G401 (cell line): ENCODE measurements at regions not wholly inside any gene's neighbourhood (a gene's known extent, or its start where the extent isn't known, plus 50 kb on each side); places are given as distances from the start of the nearest gene placed in this dataset.
"Not testable (repeated sequence)": the region's sequence is repeated elsewhere in the genome, so short reads cannot be mapped to it uniquely, and the experiment has no call there.

Source experiments
- DNase-seq: peaks from one replicate; pipeline ENCODE4 v3.0.0-alpha.2; 2015; ENCODE audit warnings: low spot score
- in situ Hi-C: cut with HindIII; loops from 2 replicates; pipeline ENCODE4 v1.10.0; 2016; ENCODE audit warnings: low sequenced_read_pairs, mixed read lengths

- in situ Hi-C loops, result no loop called here
Observed at GRCh38 chr10:105729428-105729827, 1088.3 kb downstream of the SORCS3 start.

GRCh38 chr10:105727586-105727985 lies 1086.5 kb downstream of the SORCS3 start:
- in situ Hi-C loops, DNase-seq: not testable (repeated sequence)

More at GRCh38 chr10:105729428-105729827, 1088.3 kb downstream of the SORCS3 start:
- DNase-seq, result no peak

GRCh38 chr10:105727131-105727530 lies 1086.0 kb downstream of the SORCS3 start:
- no peak for DNase-seq
- in situ Hi-C loops, result no loop called here

GRCh38 chr10:105726149-105726548 lies 1085.1 kb downstream of the SORCS3 start:
- no peak for DNase-seq
- in situ Hi-C loops, result no loop called here

- no peak for DNase-seq
- in situ Hi-C loops, result no loop called here
Observed at GRCh38 chr10:105725007-105725406, 1083.9 kb downstream of the SORCS3 start.

GRCh38 chr10:105718207-105718995 lies 1077.3 kb downstream of the SORCS3 start:
- DNase-seq, result no peak

GRCh38 chr10:105714728-105715127 lies 1073.6 kb downstream of the SORCS3 start:
- in situ Hi-C loops, result no loop called here
- DNase-seq, result no peak

More at GRCh38 chr10:105718207-105718995, 1077.3 kb downstream of the SORCS3 start:
- in situ Hi-C loops, result no loop called here

- no peak for DNase-seq
- in situ Hi-C loops, result no loop called here
Observed at GRCh38 chr10:105707603-105708002, 1066.5 kb downstream of the SORCS3 start.

GRCh38 chr10:105706281-105707026 lies 1065.4 kb downstream of the SORCS3 start:
- in situ Hi-C loops, result no loop called here
- no peak for DNase-seq

- in situ Hi-C loops, result no loop called here
- DNase-seq, result no peak
Observed at GRCh38 chr10:105702211-105702610, 1061.1 kb downstream of the SORCS3 start.

- in situ Hi-C loops, result no loop called here
- DNase-seq, result no peak
Observed at GRCh38 chr10:105700218-105700617, 1059.1 kb downstream of the SORCS3 start.

GRCh38 chr10:105699504-105699903 lies 1058.4 kb downstream of the SORCS3 start:
- in situ Hi-C loops, result no loop called here
- no peak for DNase-seq

- in situ Hi-C loops, result no loop called here
- no peak for DNase-seq
Observed at GRCh38 chr10:105698592-105698991, 1057.5 kb downstream of the SORCS3 start.

GRCh38 chr10:105697290-105697780 lies 1056.2 kb downstream of the SORCS3 start:
- in situ Hi-C loops, result no loop called here

GRCh38 chr10:105691811-105692210 lies 1050.7 kb downstream of the SORCS3 start:
- DNase-seq, result no peak

More at GRCh38 chr10:105697290-105697780, 1056.2 kb downstream of the SORCS3 start:
- DNase-seq, result no peak

GRCh38 chr10:105682911-105683310 lies 1041.8 kb downstream of the SORCS3 start:
- DNase-seq, result no peak
- in situ Hi-C loops, result no loop called here

More at GRCh38 chr10:105691811-105692210, 1050.7 kb downstream of the SORCS3 start:
- in situ Hi-C loops, result no loop called here

GRCh38 chr10:105681051-105681450 lies 1040.0 kb downstream of the SORCS3 start:
- in situ Hi-C loops, result no loop called here
- no peak for DNase-seq

GRCh38 chr10:105679781-105680180 lies 1038.7 kb downstream of the SORCS3 start:
- in situ Hi-C loops, result no loop called here

GRCh38 chr10:105675333-105675732 lies 1034.2 kb downstream of the SORCS3 start:
- no peak for DNase-seq
- in situ Hi-C loops, result no loop called here

More at GRCh38 chr10:105679781-105680180, 1038.7 kb downstream of the SORCS3 start:
- DNase-seq, result no peak

GRCh38 chr10:105674448-105674847 lies 1033.4 kb downstream of the SORCS3 start:
- in situ Hi-C loops, result no loop called here
- no peak for DNase-seq
